HG02759 (cell line): ENCODE measurements at regions not wholly inside any gene's neighbourhood (a gene's known extent, or its start where the extent isn't known, plus 50 kb on each side); places are given as distances from the start of the nearest gene placed in this dataset.
"Not testable (repeated sequence)": the region's sequence is repeated elsewhere in the genome, so short reads cannot be mapped to it uniquely, and the experiment has no call there.

Experiments
- ATAC-seq: cut with Tn5 transposase; IDR thresholded peaks from one replicate; pipeline ENCODE4 v1.9.1; 2021; ENCODE audit warnings: mild to moderate bottlenecking, moderate library complexity; ENCODE audit not compliant: unreplicated experiment

DNA sequence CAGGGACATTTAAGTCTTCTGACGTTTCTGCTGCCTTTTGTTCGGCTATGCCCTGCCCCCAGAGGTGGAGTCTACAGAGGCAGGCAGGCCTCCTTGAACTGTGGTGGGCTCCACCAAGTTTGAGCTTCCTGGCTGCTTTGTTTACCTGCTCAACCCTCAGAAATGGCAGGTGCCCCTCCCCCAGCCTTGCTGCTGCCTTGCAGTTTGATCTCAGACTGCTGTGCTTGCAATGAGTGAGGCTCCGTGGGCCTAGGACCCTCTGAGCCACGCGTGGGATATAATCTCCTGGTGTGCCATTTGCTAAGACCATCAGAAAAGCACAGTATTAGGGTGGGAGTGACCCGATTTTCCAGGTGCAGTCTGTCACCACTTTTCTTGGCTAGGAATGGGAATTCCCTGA lies 647.3 kb downstream of the CD109 start:
- not testable (repeated sequence) for ATAC-seq

DNA sequence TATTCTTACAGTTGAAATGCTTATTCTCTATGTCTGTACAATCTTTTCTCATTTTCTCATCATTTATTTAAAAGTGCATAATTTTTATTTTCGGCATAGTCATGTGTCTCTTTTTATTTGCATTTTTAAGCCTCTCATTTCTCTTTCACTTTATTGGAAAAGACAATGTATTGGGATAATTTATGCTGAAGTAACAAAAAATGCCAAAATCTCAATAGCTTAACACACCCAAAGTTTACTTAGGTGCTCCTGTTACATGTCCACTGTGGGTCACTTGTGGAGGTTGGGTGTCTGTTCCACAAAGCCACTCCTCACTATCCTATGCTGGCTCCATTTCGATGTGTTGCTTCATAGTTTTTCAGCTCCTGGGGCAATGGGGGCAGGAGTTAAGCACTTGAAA lies 638.7 kb downstream of the CD109 start:
- no peak for ATAC-seq

DNA sequence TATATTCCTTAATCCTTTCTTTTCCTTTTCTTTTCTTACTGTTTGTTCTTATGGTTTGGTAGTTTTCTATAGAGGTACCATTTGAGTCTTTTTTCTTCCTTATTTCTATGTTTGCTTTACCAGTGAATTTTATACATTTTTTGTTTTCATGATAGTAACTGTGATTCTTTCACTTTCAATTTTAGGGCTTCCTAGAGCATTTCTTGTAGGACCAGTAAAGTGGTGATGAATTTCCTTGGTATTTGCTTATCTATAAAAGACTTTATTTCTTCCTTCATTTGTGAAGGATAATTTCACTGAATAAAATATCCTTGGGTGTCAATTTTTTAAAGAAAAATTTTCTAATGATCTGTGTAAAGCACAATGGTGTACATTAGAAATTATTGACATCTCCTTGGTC lies 637.4 kb downstream of the CD109 start:
- ATAC-seq = no peak

DNA sequence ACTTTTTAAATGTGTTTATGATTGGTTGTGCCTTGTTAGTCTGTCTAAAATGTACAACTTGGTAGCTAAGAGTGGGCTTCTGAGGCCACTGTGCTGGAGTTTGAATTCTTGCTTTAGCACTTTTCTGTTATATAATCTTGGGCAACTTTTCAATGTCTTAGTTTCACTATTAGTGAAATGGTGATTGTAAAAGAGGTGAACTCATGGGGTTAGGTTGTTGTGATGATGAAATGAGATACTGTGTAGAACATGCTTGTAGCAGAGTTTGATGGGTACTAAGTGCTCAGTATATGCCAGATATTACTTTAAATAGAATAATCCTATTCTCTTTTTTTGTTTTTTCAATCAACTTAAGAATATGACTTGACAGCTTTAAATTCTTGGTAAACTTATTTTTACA lies 624.7 kb downstream of the CD109 start:
- no peak for ATAC-seq

DNA sequence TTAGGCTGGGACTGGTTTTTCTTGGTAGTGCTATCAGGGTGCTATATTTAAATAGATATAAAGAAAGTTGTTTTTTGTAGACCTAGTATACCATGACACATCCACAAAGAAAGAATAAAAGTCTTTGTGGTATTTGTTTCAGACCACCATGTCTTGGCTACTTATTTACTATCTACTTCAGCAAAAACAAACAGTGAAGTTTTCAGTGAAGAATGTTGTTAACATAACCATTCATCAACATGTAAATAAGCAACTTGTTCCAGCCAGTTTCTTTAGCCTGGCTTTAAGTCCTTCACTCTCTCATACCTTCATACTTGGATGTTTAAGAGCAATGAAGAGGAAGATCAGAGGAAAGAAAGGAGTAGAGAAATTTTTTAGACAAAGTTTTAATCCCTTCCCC lies 624.1 kb downstream of the CD109 start:
- no peak for ATAC-seq

DNA sequence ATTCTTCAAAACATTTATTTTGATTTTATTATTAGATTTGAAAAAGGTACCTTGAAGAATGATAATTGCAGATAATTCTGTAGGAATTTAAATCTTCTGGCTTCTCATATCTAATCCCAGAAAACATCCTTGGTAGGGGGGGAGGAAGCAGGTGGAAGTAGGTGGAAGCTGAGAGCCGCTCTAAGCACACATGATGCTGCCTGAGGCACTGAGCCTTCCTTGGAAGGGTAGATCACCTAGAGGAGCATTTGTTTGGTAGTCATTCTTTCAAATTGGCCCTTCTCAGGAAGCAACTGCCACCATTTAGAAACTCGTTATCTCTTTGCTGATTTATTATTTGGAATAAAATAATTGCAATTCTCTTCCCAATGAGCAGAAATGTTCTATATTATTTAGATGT lies 623.3 kb downstream of the CD109 start:
- ATAC-seq = no peak

DNA sequence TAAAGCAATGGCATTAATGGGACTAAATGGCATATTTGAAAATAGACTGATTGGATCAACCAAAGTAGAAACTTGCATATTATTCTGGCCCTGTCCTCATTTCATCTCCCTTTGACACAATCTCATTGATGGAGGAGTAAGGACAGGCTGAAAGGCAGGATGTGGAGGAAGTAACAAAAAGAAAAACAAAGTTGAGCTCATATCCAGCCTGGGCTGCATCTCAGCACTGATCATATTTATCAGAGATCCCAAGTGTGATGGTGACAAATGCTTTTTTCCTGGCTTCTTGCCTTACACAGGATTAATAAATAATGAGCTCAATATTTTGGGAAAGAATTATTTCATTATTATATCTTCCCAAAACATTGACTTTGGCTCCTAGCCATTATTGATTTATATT lies 622.7 kb downstream of the CD109 start:
- no peak for ATAC-seq

DNA sequence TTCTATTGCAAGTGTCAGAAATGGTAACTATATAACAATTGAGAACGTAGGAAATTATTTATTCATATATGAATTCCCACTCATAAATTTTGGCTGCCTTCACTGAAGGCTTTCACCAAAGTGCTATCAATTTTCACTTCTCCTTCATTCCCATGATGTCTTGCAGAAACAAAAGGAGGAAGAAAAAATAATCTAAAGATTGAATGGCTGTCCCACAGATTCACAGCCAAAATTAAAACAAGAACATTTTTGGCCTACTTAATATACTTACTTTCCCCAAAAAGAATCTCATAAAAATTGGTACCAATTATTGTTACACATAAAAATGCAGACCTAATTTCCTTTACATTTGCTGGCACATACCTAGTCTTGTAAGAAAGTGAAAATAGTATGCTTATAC lies 616.1 kb downstream of the CD109 start:
- ATAC-seq = no peak

DNA sequence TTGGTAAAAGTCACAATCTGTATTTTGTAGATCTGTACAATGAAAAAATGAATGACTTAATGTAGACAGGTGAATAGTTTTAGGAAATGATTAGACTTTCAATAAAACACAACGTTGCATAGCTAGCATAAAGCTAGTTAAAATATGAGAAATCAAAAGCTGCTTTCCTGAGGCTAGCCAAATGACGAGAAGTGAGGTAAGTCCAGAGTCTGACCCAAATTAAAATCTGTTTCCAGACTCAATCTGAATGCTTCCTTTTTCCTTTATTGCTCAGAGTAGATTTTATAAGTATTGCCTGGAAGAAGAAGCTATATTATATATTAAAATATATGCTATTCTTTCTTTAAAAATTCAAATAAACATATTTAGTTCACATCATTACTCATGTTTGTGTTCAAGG lies 615.4 kb downstream of the CD109 start:
- ATAC-seq = no peak

DNA sequence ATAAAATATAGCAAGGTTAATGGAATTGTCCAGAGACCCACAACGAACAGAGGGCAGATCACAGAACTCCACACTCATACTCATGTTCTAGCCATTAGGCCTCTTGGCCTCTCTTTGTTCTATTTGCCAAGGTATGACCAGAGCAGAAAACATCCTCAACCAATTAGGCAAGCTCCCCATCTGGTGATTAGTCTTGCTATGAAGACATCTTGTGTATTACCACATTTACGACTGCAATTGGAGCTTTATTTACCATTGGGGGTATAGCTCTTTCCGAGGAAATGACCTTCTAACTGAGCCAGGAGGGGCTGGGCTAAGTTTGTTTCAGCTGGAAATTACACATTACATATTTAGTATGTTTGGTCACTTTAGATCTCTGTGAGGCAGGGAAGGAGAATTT lies 593.9 kb downstream of the CD109 start:
- ATAC-seq = no peak

DNA sequence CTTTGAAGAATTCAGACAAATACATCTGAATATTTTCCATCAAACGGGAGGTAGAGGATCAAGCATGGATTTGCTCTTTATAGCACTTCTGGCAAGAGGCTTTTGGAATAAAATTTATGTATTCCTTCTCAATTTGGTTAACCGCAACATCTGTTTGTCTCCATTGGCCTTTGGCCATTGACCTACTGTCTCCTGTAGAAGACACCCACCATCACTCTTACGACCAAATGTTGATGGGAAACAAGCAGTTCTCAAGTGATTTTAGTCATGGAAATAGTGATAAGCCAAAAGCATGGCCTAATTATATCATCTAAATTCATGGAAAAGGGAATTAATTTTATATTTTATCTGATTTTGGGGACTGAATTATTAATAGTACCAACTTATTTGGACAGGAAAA lies 591.9 kb downstream of the CD109 start:
- ATAC-seq = no peak

DNA sequence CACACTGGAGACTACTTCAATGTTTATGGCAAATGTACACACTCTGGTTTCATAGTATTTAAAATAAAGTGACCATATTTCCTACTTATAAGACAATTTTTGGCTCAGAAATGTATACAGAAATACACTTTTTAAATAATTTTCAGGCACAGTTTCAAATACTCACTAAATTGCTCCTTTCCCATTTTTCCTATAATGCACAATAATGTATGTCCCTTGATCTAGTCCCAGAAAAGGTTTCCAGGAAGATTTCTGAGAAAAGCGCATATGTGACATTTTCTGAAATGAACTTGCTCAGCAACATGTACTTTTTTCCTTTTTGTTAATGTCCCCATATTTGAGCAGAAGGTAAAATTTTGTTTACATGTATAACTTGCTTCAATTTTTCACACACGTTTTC lies 591.4 kb downstream of the CD109 start:
- no peak for ATAC-seq

DNA sequence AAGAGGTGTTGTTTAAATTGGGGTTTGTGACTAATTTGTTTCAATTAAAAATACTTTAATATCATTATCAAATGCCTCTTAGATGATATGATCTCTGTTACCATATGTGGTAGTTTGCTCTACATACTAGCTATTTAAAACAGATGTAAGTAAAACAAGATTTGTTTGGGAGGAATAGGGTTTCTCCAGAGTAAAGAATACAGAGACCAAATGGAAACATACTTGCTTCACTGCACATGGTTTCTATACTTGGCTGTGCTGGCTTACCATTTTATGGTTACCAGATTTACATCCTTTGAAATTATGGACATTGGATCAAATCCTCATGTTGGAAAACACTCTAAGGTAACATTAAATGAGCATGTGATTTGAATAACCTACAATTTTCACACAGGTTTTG lies 588.3 kb downstream of the CD109 start:
- no peak for ATAC-seq

DNA sequence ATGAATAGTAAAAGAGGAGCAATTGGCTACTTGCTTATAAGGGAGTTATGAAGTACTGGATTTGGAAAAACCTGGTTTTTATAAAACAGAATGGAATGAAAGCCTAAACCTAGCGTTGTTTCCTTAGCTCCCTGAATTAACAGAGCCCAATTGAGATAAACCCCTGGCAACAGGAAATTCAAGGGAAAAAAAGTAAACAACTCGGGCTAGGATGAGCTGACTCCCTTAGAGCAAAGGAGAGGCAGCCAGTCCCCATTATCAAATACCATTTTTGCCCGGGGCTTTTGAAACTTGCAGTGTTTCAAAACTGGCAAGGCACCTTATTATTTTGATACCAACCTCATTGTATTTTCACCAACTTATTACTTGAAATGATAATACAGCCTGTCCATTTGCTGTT lies 587.5 kb downstream of the CD109 start:
- ATAC-seq = no peak

DNA sequence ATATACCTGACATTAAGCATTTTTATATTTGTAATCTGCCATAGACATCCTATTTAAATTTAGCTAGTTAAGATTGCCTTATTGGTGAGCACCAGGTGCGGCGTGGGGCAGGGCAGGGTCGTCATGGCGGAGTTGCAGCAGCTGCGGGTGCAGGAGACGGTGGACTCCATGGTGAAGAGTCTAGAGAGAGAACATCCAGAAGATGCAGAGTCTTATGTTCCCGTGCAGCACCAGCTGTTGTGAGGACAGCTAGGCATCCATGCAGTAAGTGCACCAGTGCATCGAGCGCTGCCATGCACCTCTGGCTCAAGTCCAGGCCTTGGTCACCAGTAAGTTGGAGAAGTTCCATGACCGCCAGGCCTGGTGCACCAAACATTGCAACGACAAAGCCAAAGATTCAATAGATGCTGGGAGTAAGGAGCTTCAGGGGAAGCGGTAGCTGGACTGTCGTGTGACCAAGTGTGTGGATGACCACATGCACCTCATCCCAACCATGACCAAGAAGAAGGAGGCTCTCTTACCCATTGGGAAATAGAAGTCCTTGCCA lies 586.2 kb downstream of the CD109 start:
- no peak for ATAC-seq

DNA sequence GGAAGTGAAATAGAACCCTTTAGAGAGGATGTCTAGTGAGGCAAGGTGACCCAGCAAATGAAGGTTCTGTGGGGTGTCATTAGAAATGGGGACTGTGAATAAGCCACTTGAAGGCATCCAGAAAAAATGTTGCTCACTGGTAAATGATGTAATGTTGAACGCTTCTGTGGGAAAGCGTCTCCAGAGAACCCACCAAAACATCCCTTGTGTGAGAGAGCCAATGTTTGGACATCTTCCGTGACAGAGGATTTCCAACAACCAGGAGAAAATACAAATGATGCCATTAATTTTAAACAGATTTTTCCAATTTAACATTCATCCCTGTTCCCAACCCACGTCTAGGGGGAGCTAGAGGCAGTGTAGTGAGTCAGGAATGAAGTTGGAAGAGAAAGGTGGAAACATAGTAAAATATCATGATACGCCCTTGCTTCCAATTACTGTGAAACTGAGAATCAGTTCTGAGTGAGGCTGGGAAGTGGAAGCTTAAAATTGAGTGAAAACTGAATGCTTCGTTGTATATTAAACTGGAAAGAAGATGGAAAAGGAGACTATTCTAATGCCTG lies 584.2 kb downstream of the CD109 start:
- no peak for ATAC-seq

DNA sequence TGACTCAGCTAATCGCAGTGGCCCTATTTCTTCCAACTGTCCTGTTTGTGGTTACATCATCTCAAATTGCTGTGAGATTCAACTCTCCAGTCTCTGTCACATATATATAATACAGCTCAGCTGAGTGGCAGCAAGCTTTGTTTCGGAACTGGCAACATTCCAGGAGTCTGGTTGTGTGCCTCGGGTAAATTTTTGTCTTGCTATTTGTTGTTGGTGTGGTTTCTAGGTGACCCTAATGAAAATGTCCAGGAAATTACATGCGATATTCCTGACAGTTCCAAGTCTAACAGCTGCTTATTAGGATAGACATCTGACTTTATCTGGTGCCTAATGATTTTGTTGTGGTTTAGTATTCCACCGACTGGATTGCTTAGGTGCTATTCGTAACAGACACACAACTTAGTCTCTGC lies 581.8 kb downstream of the CD109 start:
- no peak for ATAC-seq

DNA sequence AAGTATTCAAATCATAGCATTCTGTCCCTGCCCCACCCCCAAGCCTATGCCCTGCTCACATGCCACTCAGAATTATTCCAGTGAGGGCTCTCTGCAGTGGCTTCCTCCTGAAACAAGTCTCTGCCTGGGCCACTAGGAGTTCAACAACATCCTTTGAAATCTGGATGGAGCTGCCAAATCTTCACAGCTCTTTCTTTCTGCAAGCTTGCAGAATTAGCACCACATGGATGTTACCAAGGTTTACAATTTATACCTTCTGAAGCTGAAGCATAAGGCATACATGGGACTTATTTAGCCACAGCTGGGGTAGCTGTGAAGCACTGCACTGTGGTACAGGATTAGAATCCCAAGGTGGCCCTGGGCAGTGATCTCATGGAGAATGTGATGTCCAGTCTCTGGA lies 577.5 kb downstream of the CD109 start:
- no peak for ATAC-seq

DNA sequence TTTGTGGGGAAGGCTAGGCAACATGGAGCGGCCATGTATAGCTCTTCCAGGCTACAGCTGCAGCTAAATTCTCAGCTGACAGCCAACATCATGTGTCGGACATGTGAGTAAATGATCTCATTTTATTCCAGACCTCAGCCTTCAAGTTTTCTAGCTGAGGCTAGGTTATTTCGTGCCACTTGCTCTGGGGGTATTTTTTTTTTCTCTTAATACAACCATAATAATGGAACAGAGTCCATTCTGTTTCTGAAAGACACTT lies 573.5 kb downstream of the CD109 start:
- ATAC-seq = no peak

DNA sequence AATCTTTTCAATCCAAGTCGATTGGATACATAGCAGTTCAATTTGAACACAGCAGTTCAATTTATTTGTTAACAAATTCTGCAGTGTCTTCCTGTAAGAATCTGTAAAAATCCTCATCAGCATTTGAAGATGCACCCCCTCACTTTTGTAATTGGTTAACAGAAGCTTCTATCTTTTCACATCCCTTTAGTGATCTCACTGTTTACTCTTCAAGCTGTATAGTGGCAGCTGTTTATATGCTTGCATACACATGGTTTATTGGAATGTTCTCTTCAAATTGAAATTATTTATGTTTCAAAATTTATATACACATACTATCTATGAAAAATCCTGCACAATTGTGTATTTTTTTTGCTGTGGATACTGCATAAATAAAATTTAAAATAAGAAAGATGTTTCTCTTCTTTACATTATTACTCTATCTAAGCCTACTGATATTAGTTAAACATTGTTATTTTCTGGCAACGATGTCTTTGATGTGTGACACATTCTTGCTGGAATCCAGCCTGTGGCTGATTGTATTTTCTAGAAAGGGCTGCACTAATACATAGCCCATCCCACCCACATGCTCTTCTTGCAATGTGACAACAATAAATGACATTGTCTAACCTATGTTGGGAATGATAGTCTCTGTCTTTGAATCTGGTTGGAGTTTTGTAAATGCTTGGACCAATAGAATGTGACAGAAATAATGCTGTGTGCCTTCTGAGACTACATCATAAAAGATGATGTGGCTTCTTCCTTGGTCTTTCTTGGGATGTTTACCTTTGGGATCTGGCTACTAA lies 573.0 kb downstream of the CD109 start:
- ATAC-seq = no peak

DNA sequence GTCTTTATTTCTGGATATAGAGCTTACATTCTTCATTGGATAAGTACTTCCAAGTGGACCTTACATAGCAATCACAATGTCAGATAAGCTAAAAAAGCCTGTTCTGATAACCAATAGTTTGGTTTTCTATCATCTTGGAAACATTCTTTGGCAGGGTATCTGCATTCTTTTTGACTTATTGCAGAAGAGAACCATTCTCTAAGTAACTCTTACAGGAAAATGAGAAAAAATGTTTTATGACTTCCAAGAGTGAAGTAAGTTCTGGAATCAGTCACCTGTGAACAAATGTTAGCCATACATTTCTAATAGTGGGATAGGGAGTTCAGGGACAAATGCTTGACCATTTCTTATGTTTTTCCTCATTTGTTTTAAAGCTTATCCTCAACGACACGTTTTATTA lies 564.0 kb downstream of the CD109 start:
- ATAC-seq = no peak

DNA sequence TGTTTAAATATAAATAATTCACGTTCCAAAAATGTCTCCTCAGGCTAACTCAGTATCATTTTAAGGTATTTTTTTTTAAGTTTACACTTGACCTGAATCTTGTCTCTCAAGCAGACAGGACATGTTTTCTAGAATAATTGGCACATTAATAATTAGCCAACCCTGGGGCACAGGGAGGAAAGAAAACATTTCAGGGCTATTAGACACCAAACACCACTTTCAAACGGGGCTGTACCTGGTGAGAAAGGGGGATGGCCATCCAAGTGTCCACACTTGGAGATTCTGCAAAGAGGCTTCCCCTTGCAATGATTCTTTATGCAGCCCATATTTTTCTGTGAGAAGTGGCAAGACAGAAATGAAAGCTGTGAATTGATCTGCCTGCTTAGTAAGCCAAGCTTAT lies 560.8 kb downstream of the CD109 start:
- ATAC-seq = no peak

DNA sequence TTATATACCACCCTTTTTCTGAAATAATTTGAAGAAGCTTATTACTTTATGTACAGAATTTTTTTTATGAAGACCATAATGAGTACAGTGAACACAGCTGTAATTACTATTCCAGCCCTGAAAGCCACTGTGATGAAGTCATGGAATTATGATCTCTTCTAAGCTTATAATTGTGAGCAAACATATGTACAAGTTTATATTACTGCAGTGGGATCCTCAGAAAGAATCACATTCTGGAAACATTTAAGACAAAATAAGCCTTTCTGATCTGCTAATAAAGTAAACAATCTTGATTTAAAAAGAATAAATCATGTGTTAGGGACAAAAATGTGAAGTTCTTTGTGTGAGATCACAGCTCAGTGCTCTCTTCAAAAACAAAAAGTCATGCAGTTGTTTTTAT lies 560.4 kb downstream of the CD109 start:
- no peak for ATAC-seq
